K562 (cell line): ENCODE measurements at regions not wholly inside any gene's neighbourhood (a gene's known extent, or its start where the extent isn't known, plus 50 kb on each side); places are given as distances from the start of the nearest gene placed in this dataset.

Experiments
- ATAC-seq: fragments of 200-7000 bp; cut with Tn5 transposase; 3 replicates; pipeline ENCODE4 v1.9.1; 2020; ENCODE audit warnings: moderate library complexity
- BruUV-seq: library from RNA; stranded (reverse); fragments of 400-500 nt; replicated peaks from 2 replicates; lab custom pipeline; 2021; lab: Mats Ljungman, UMichigan
- CTCF ChIA-PET: fragments of 300-600 bp; formaldehyde crosslinking; extraction: SDS; loops from one replicate; lab custom pipeline; 2021; ENCODE audit warnings: low intra/inter-chr PET ratio; lab: Yijun Ruan, JAX
- POLR2A ChIA-PET: fragments of 300-600, 350-650 bp; sonication (Branson Sonifier 250); formaldehyde crosslinking; extraction: SDS; loops from one replicate; lab custom pipeline; 2021; ENCODE audit warnings: antibody characterized with exemption, inconsistent platforms; lab: Yijun Ruan, JAX
- DNase-seq, 4 experiments: peaks; one replicate each; pipeline versions ENCODE4 v3.0.0 to v3.0.0-alpha.2; 2011 to 2018; ENCODE audit warnings: low spot score in 3 of 4, mixed read lengths in 3 of 4; ENCODE audit errors: extremely low read depth in 1 of 4
- FAIRE-seq: peaks from 2 replicates; lab custom pipeline; 2011; peaks lifted over from hg19 to GRCh38; lab: Jason Lieb, UNC
- H2AFZ ChIP-seq: 2 replicates; pipeline ENCODE4 v1.6.0; 2011; ENCODE audit warnings: low read depth, low read length, control low read depth, inconsistent platforms
- H3K27ac ChIP-seq: fragments of 200-600 bp; 3 replicates; pipeline ENCODE4 v1.8.0; 2011; ENCODE audit warnings: low read depth, mild to moderate bottlenecking, control low read depth, inconsistent platforms, low read length, moderate library complexity, mixed read lengths; ENCODE audit errors: extremely low read depth
- H3K27me3 ChIP-seq, 2 experiments: fragments of 300-600 bp in 1 of 2; 2 replicates in 1 of 2; 3 replicates in 1 of 2; pipeline versions ENCODE4 v1.6.0 to v1.8.0; 2011; ENCODE audit warnings: inconsistent platforms in 2 of 2, low read length in 2 of 2, mild to moderate bottlenecking in 1 of 2, mixed read lengths in 1 of 2, moderate library complexity in 1 of 2; ENCODE audit not compliant: control insufficient read depth in 2 of 2, insufficient read depth in 2 of 2
- H3K36me3 ChIP-seq: fragments of 300-600 bp; 3 replicates; pipeline ENCODE4 v1.8.0; 2011; ENCODE audit warnings: mild to moderate bottlenecking, low read length, inconsistent platforms; ENCODE audit not compliant: control insufficient read depth, insufficient read depth
- H3K4me1 ChIP-seq, 2 experiments: fragments of 200-600 bp in 1 of 2; replicated peaks in 1 of 2; 2 replicates in 1 of 2; 3 replicates in 1 of 2; pipeline versions ENCODE4 v1.5.1 to v1.8.0; 2011; ENCODE audit warnings: inconsistent platforms in 2 of 2, low read length in 2 of 2, mild to moderate bottlenecking in 1 of 2, mixed read lengths in 1 of 2, moderate library complexity in 1 of 2; ENCODE audit not compliant: control insufficient read depth in 2 of 2, insufficient read depth in 2 of 2
- H3K4me2 ChIP-seq: 2 replicates; pipeline ENCODE4 v1.6.1; 2011; ENCODE audit warnings: low read length, control low read depth, inconsistent platforms, mixed read lengths; ENCODE audit not compliant: insufficient read depth
- H3K4me3 ChIP-seq: fragments of 200-600 bp; sonication (generic), shearing (Covaris generic); 2 replicates; pipeline ENCODE4 v1.5.1; 2016; ENCODE audit warnings: control low read depth, inconsistent platforms
- H3K79me2 ChIP-seq: fragments of 200-600 bp; 3 replicates; pipeline ENCODE4 v1.8.0; 2011; ENCODE audit warnings: low read length, inconsistent platforms; ENCODE audit not compliant: control insufficient read depth, insufficient read depth
- H3K9ac ChIP-seq, 2 experiments: 2 replicates each; pipeline versions ENCODE4 v1.6.0 to v1.6.1; 2011; ENCODE audit warnings: low read depth in 2 of 2, low read length in 2 of 2, control low read depth in 1 of 2, inconsistent platforms in 1 of 2, mild to moderate bottlenecking in 1 of 2, mixed read lengths in 1 of 2; ENCODE audit not compliant: insufficient read depth in 1 of 2
- H3K9me1 ChIP-seq: one replicate; pipeline ENCODE4 v1.6.0; 2011; ENCODE audit warnings: inconsistent platforms, mild to moderate bottlenecking, low read length, moderate library complexity; ENCODE audit not compliant: control insufficient read depth, insufficient read depth
- H3K9me3 ChIP-seq: replicated peaks from 2 replicates; pipeline ENCODE4 v1.5.1; 2011; ENCODE audit warnings: low read depth, low read length, inconsistent platforms; ENCODE audit not compliant: control insufficient read depth, insufficient read depth
- H4K20me1 ChIP-seq: replicated peaks from 2 replicates; pipeline ENCODE4 v1.6.1; 2011; ENCODE audit warnings: low read length, inconsistent platforms, mixed read lengths; ENCODE audit not compliant: control insufficient read depth, insufficient read depth
- CBFA2T3 ChIP-seq: fragments of 450-650 bp; IDR thresholded peaks from 2 replicates; pipeline ENCODE4 v1.6.1; 2017
- CBX3 ChIP-seq, 2 experiments: IDR thresholded peaks; 1 replicate in 1 of 2; 2 replicates in 1 of 2; pipeline ENCODE4 v1.6.1; 2012; ENCODE audit warnings: inconsistent platforms in 2 of 2, low read length in 2 of 2, borderline replicate concordance in 1 of 2, control low read depth in 1 of 2
- CBX5 ChIP-seq: IDR thresholded peaks from 2 replicates; pipeline ENCODE4 v1.6.1; 2014; ENCODE audit warnings: low read depth, borderline replicate concordance
- MEIS2 ChIP-seq: fragments of 450-650 bp; IDR thresholded peaks from 2 replicates; pipeline ENCODE4 v1.6.1; 2014; ENCODE audit warnings: mild to moderate bottlenecking; ENCODE audit not compliant: partially characterized antibody
- MNT ChIP-seq, 2 experiments: fragments of 450-650 bp; conservative IDR thresholded peaks; 2 replicates each; pipeline ENCODE4 v1.6.1; 2017; ENCODE audit warnings: mild to moderate bottlenecking in 2 of 2, moderate library complexity in 2 of 2
- PHB2 ChIP-seq: fragments of 450-650 bp; IDR thresholded peaks from 2 replicates; pipeline ENCODE4 v1.6.1; 2017; ENCODE audit warnings: low read depth
- SMC3 ChIP-seq: conservative IDR thresholded peaks from 2 replicates; pipeline ENCODE4 v1.6.1; 2011; ENCODE audit warnings: low read depth, low read length, improper control_type of control experiment; ENCODE audit not compliant: insufficient read depth
- SPI1 ChIP-seq: IDR thresholded peaks from 2 replicates; pipeline ENCODE4 v1.6.1; 2011; ENCODE audit warnings: low read depth, low read length, control low read depth, borderline replicate concordance
- SRSF7 ChIP-seq: fragments of 200-400 bp; formaldehyde crosslinking; optimal IDR thresholded peaks from 2 replicates; pipeline ENCODE3; 2017; ENCODE audit warnings: mild to moderate bottlenecking, low read depth, low read length
- TCF3 ChIP-seq: sonication (generic); formaldehyde crosslinking; IDR thresholded peaks from 2 replicates; pipeline ENCODE4 v1.4.0; 2020; ENCODE audit warnings: mild to moderate bottlenecking, missing genetic modification reagents
- TCFL5 ChIP-seq: fragments of 250-450 bp; sonication (Bioruptor Pico); conservative IDR thresholded peaks from 2 replicates; pipeline ENCODE4 v1.6.1; 2021; ENCODE audit warnings: mild to moderate bottlenecking, moderate library complexity, matching md5 sums
- TEAD4 ChIP-seq, 2 experiments: sonication (generic) in 1 of 2; formaldehyde crosslinking in 1 of 2; IDR thresholded peaks; 2 replicates each; pipeline versions ENCODE4 v1.6.1 to v1.8.0; 2012 to 2022; ENCODE audit warnings: borderline replicate concordance in 1 of 2, inconsistent platforms in 1 of 2, low read length in 1 of 2, mild to moderate bottlenecking in 1 of 2, missing genetic modification reagents in 1 of 2
- XRCC5 ChIP-seq: fragments of 200-400 bp; formaldehyde crosslinking; IDR thresholded peaks from 2 replicates; pipeline ENCODE4 v1.6.1; 2017; ENCODE audit warnings: low read depth, mild to moderate bottlenecking, low read length
- WGBS: fragments of 100-300 bp; shearing (Covaris generic); methylation state at CpG from one replicate; pipeline ENCODE4 v1.1.6; 2016; ENCODE audit warnings: low coverage, mixed read lengths; ENCODE audit not compliant: insufficient coverage; ENCODE audit errors: missing lambda C conversion rate; 5-methylcytosine and 5-hydroxymethylcytosine counted together
- in situ Hi-C: fragments of 300-500 bp; cut with MboI; formaldehyde crosslinking; loops from 4 replicates; pipeline ENCODE4 v1.15.0; 2018; ENCODE audit warnings: inconsistent platforms, mixed read lengths
- intact Hi-C: fragments of 100-400 bp; cut with micrococcal nuclease; formaldehyde crosslinking; loops from 2 replicates; pipeline ENCODE4 v1.14.2; 2022
- TF ChIP-seq, protein P1 (sequence below): fragments of 450-650 bp; IDR thresholded peaks from 2 replicates; pipeline ENCODE4 v1.6.1; 2016; ENCODE audit warnings: borderline replicate concordance
- TF ChIP-seq, protein P2 (sequence below): fragments of 450-650 bp; IDR thresholded peaks from 2 replicates; pipeline ENCODE4 v1.6.1; 2016

- Histone ChIP-seq H3K9ac (no peak overlapping the region), H3K4me1 (no peaks in the 10 kb centered on the region; a peak in 1 of 5 replicates), H3K27me3 (no peaks in the 10 kb centered on the region), H3K4me2 (no peak overlapping the region), H4K20me1 (no peaks in the 10 kb centered on the region), H3K36me3 (no peaks in the 10 kb centered on the region), H3K27ac (no peak overlapping the region), H3K9me3 (no peaks in the 10 kb centered on the region), H3K9me1 (no peaks in the 10 kb centered on the region), H3K4me3 (no peak overlapping the region), H2AFZ (peak overlapping the region; percentile 49; the same call in 1 of the 2 replicates), H3K79me2 (no peaks in the 10 kb centered on the region)
- no TSS peak for BruUV-seq
- CTCF ChIA-PET = interaction anchor here (0.6 to 1.7 kb wide), 2 partner anchors 381 to 382 kb away, joined by 3 to 4 read pairs; no protein-coding TSS in a partner anchor
- in situ Hi-C loops = loop anchor here (25.0 kb wide), 2 partner anchors 392 to 842 kb away; no protein-coding TSS in a partner anchor
- POLR2A ChIA-PET = no interaction called here
- 7% methylated on average over 5 of the region's 6 CpGs for WGBS
- peak; percentile 92 for FAIRE-seq
- peak; percentile 97 for ATAC-seq
- intact Hi-C loops = loop anchor here (2.0 to 10.0 kb wide), 3 partner anchors 315 to 837 kb away; no protein-coding TSS in a partner anchor
- DNase-seq = peak; percentile 59 to 81 (median 66)
- TF ChIP-seq TEAD4 (IDR thresholded peaks at IDR 0.05; ENCODE audit: low read length) (peak; percentile 51), TEAD4 (CRISPR knock-in tag; IDR thresholded peaks at IDR 0.05; ENCODE audit: borderline replicate concordance) (no peak), MEIS2 (peak; percentile 83), CBX5 (0 out of 2 replicates have a peak, but pooled peaks have one; percentile 48), MNT (conservative IDR thresholded peaks at IDR 0.05) (no peak), SPI1 (peak; percentile 76), CBX3 (IDR thresholded peaks at IDR 0.05; ENCODE audit: borderline replicate concordance in 1 of 2, low read length in 2 of 2) (peak in 1 of 2 experiments; percentile 43; a peak in 1 of 3 replicates), TCF3 (CRISPR knock-in tag) (peak; percentile 32; the same call in 1 of the 2 replicates), TCFL5 (CRISPR knock-in tag) (no peak), SRSF7 (no peak), SMC3 (peak; percentile 34; the same call in 1 of the 2 replicates), XRCC5 (0 out of 2 replicates have a peak, but pooled peaks have one; percentile 27), CBFA2T3 (peak; percentile 64), PHB2 (no peak)
- TF ChIP-seq, protein P1, sequence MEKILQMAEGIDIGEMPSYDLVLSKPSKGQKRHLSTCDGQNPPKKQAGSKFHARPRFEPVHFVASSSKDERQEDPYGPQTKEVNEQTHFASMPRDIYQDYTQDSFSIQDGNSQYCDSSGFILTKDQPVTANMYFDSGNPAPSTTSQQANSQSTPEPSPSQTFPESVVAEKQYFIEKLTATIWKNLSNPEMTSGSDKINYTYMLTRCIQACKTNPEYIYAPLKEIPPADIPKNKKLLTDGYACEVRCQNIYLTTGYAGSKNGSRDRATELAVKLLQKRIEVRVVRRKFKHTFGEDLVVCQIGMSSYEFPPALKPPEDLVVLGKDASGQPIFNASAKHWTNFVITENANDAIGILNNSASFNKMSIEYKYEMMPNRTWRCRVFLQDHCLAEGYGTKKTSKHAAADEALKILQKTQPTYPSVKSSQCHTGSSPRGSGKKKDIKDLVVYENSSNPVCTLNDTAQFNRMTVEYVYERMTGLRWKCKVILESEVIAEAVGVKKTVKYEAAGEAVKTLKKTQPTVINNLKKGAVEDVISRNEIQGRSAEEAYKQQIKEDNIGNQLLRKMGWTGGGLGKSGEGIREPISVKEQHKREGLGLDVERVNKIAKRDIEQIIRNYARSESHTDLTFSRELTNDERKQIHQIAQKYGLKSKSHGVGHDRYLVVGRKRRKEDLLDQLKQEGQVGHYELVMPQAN = no peak
- TF ChIP-seq, protein P2, sequence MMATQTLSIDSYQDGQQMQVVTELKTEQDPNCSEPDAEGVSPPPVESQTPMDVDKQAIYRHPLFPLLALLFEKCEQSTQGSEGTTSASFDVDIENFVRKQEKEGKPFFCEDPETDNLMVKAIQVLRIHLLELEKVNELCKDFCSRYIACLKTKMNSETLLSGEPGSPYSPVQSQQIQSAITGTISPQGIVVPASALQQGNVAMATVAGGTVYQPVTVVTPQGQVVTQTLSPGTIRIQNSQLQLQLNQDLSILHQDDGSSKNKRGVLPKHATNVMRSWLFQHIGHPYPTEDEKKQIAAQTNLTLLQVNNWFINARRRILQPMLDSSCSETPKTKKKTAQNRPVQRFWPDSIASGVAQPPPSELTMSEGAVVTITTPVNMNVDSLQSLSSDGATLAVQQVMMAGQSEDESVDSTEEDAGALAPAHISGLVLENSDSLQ = 0 out of 2 replicates have a peak, but pooled peaks have one; percentile 24
Observed at GRCh38 chr12:63420206-63420644, 248.1 kb downstream of the DPY19L2 start.
